SKM-1 (cell line): ENCODE measurements at regions not wholly inside any gene's neighbourhood (a gene's known extent, or its start where the extent isn't known, plus 50 kb on each side); places are given as distances from the start of the nearest gene placed in this dataset.

Experiments used
- DNase-seq: peaks from one replicate; lab custom pipeline; 2025; ENCODE audit not compliant: unreplicated experiment; lab: John Stamatoyannopoulos, UW

DNA sequence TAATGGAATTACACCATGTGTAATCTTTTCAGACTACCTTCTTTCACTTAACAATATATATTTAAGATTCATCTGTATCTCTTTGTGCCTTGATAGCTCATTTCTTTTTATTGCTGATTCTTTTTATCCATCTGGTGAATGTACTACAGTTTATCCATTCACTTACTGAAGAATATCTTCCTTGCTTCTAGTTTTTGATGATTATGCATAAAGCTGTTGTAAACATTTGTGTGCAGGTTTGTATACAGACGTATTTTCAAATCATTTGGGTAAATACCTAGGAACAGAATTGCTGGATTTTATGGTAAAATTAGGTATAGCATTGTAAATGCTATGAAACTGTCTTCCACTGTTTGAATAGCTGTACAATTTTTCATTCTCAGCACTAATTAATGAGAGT, 592.6 kb upstream of the HS6ST1 start:
- no peak for DNase-seq

- no peak for DNase-seq
These were observed 595.7 kb upstream of the HS6ST1 start for GRCh38 chr2:128914320-128914719.

GRCh38 chr2:128921751-128922150, 603.1 kb upstream of the HS6ST1 start:
- no peak for DNase-seq

DNA sequence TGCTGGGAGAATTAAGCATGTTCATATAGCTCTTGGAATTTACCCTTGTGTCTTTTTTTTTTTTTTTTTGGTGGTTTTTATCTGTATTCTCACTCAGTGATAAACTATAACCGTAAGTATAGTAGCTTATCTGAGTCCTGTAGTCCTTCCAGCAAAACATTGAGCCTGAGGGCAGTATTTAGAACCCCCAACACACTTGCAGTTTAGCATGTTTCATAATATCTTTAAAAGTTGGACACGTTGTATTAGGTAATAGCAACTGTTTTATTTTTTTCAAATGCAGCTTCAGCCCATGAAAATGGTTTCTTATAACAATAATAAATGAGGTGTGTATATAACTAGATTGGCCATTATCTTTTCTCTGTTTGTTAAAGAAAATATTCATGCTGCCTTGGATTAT, 603.5 kb upstream of the HS6ST1 start:
- DNase-seq, result no peak

DNA sequence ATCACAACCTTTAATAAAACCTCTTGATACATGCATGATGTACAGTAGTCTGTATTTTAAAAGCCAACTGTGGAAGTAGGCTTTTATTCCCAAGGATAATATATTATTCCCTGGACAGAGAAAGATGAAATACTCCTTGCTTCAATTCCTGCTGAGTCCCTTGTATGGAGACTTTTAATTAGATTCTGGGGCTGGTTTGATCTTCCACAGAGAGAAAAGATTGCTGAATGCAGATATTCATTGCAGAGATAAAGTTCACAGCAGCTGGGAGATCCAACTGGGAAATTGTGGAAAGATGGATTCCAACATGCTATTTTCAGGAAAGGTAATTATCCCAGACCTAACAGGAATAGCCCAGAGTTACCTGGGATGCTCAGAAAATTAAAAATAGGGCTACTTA, 607.0 kb upstream of the HS6ST1 start:
- no peak for DNase-seq

DNA sequence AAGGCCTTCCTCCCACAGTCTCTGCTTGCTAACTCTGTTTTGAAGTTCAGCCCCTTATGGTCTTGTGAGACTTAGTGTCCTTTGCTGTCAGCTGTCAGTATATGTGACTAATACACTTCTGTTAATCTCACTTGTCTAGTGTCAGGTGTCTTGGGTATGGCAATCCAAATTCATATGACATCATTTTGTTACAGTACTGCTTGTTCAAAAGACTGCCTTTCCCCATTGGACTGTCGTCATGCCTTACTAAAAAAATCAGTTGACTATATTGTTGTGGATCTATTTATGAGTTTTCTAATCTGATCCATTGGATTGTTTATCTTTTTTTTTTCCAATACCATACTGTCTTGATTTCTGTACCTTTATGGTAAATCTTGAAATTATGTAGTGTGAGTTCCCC, 611.4 kb upstream of the HS6ST1 start:
- no peak for DNase-seq

DNA sequence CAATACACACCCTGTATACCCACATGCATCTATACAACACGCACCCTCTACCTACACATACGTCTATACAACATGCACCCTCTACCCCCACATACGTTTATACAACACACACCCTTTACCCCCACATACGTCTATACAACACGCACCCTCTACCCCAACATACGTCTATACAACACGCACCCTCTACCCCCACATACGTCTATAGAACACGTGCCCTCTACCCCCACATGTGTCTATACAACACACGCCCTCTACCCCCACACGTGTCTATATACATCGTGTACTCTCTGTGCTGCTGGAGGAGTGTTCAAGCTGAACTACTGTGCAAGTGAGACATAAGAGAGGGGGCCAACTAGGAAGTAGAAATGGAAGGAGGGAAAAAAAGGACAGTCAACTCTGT, 621.7 kb upstream of the HS6ST1 start:
- no peak for DNase-seq

GRCh38 chr2:128941751-128942150, 623.1 kb upstream of the HS6ST1 start:
- no peak for DNase-seq

GRCh38 chr2:128949360-128949759, 630.7 kb upstream of the HS6ST1 start:
- DNase-seq, result no peak

DNA sequence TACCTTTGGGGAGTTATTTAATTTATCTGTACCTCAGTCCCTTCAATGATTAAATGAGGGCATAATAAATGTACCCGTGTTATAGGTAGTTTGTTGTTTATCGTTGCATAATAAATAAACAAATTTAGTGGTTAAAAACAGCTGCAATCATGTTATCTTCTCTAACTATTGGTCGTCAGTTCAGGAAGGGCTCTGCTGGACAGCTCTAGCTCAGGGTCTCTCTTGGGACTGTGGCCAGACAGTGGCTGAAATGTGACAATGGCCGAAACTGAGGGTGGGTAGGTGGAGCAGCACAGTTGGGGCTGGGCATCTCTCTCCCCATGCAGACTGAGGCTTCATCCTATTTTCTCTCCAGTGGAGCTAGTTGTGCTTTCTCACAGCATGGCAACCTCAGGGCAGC, 632.1 kb upstream of the HS6ST1 start:
- DNase-seq, result no peak

- no peak for DNase-seq
These were observed 639.6 kb upstream of the HS6ST1 start for GRCh38 chr2:128958241-128958640.

GRCh38 chr2:128967646-128968045, 649.0 kb upstream of the HS6ST1 start:
- no peak for DNase-seq

DNA sequence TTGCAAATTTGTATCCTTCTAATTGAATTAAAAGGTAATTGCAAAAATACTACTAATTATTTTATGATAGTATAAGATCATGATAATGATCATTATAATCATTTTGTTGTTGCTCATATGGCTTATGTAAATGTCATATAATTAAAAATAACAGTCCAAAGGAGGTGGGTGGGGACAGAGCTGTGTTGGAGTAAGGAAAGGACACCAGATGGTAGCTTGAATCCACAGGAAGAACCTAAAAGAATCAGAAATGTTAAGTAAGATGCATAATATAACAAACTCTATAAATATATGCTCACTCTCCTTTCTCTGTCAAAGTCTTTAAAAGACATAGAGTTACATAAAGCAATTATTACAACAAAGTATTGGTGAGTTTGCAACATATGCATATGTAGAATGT, 650.7 kb upstream of the HS6ST1 start:
- DNase-seq, result no peak

- DNase-seq, result no peak
These were observed 651.9 kb upstream of the HS6ST1 start for GRCh38 chr2:128970332-128971116.

GRCh38 chr2:128973566-128973965, 654.9 kb upstream of the HS6ST1 start:
- DNase-seq, result no peak

GRCh38 chr2:128978212-128978611, 659.5 kb upstream of the HS6ST1 start:
- DNase-seq, result no peak

GRCh38 chr2:128979182-128979581, 660.5 kb upstream of the HS6ST1 start:
- DNase-seq, result no peak

GRCh38 chr2:128980475-128980874, 661.8 kb upstream of the HS6ST1 start:
- DNase-seq, result no peak

GRCh38 chr2:128981353-128981752, 662.7 kb upstream of the HS6ST1 start:
- DNase-seq, result no peak

DNA sequence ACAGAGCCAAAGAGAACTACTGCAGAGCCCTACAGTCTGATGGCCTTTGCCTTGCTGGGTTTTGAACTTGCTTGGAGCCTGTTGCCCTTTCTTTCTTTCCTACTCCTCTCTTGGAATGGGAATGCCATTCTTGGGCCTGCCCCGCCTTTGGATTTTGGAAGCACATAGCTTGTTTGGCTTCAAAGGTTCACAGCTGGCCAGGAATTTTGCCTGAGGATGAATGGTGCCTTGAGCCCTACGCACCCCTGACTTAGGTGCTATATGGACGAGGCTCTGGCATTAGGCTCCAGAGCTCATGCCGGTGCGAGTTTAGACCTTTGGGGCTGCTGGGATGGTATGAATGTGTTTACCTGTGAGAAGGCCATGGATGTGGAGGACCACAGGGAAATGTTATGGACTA, 663.3 kb upstream of the HS6ST1 start:
- no peak for DNase-seq

GRCh38 chr2:128982670-128983069, 664.0 kb upstream of the HS6ST1 start:
- DNase-seq, result no peak

DNA sequence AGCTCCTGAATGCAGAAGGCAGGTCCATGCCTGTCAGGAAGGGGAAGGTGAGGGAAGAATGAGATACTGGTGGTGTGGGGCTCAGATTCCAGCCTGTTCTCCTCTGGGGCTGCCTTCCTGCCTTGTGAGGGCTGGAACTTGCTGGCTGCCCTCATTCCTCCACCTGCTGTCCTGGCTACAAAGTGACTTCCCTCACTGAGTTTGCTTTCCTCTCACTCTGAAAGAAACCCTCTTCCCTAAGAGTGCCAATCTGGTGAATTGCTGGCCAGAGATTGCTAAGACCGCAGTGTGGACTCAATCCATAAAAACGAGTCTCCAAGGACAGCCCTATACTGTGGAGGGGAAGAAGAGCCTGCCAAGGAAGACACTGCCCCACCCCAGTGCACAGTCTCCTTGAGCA, 664.4 kb upstream of the HS6ST1 start:
- no peak for DNase-seq

DNA sequence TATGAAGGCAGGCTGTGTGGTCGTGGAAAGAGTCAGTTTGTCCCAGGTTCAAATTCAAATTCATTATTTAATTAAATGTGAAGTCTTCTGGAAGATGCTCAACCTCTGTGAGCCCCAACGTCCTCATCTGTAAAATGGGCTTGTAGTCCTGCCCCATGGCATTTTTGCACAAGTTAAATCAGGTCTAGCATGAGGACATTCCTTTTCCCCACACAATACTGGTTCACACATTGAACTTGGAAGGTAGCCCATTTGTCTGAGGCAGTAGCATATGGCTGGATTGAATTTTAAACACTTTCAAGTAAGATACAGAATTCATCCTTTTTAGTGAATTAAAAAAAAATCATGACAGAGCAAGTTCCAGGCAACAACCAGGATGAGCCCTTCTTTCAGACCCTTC, 665.4 kb upstream of the HS6ST1 start:
- DNase-seq, result no peak
